Testis (tissue), 2 donors: ENCODE measurements at regions not wholly inside any gene's neighbourhood (a gene's known extent, or its start where the extent isn't known, plus 50 kb on each side); places are given as distances from the start of the nearest gene placed in this dataset.

Source experiments
- DNase-seq: peaks from one replicate; pipeline ENCODE4 v3.0.0-alpha.2; 2019
- H3K27ac ChIP-seq, 2 donors: fragments of 200-600 bp; sonication (generic); one replicate each; pipeline ENCODE4 v1.5.1; 2019
- H3K27me3 ChIP-seq: fragments of 200-600 bp; sonication (generic); one replicate; pipeline ENCODE4 v1.5.1; 2019
- H3K36me3 ChIP-seq: fragments of 200-600 bp; sonication (generic); one replicate; pipeline ENCODE4 v1.5.1; 2017; ENCODE audit warnings: low read depth; ENCODE audit errors: missing control alignments
- H3K4me1 ChIP-seq: fragments of 200-600 bp; sonication (generic); one replicate; pipeline ENCODE4 v1.5.1; 2019
- H3K4me3 ChIP-seq, 2 donors: fragments of 200-600 bp; sonication (generic); one replicate each; pipeline ENCODE4 v1.5.1; 2017 to 2019
- H3K9me3 ChIP-seq: fragments of 200-600 bp; sonication (generic); one replicate; pipeline ENCODE4 v1.5.1; 2017
- CTCF ChIP-seq, 3 experiments: fragments of 450-650 bp in 2 of 3; fragments of 200-600 bp in 1 of 3; sonication (generic) in 1 of 3; IDR thresholded peaks; one replicate each; pipeline ENCODE4 v1.5.1; 2016 to 2019; ENCODE audit warnings: antibody characterized with exemption in 3 of 3, mild to moderate bottlenecking in 2 of 3, moderate library complexity in 1 of 3
- POLR2A ChIP-seq: fragments of 450-650 bp; IDR thresholded peaks from one replicate; pipeline ENCODE4 v1.6.1; 2017; ENCODE audit warnings: antibody characterized with exemption, mild to moderate bottlenecking, moderate library complexity
- WGBS, 2 donors: methylation state at CpG; one replicate each; pipeline ENCODE4 v1.1.5; 2018; 5-methylcytosine and 5-hydroxymethylcytosine counted together
- intact Hi-C: fragments of 100-400 bp; cut with DNase I; formaldehyde crosslinking; loops from one replicate; pipeline ENCODE4 v1.15.1; 2023; ENCODE audit warnings: low total_unique reads

GRCh38 chr15:96402403-96402802 is 71.9 kb downstream of the NR2F2 start:
- H3K36me3 ChIP-seq: no peaks in the 10 kb centered on the region
- 67 to 79% methylated on average over 3 of the region's 3 CpGs for WGBS, 2 donors
- no peak for DNase-seq
- no peak for TF ChIP-seq CTCF (IDR thresholded peaks at IDR 0.05)
- TF ChIP-seq POLR2A: no peak
- intact Hi-C loops: no loop called here
- no peak overlapping the region for H3K27ac ChIP-seq
- no peak overlapping the region for H3K4me3 ChIP-seq
- no peaks in the 10 kb centered on the region for H3K9me3 ChIP-seq
- no peaks in the 10 kb centered on the region for H3K4me1 ChIP-seq
- no peaks in the 10 kb centered on the region for H3K27me3 ChIP-seq

- no peaks in the 10 kb centered on the region for H3K9me3 ChIP-seq
- DNase-seq: no peak
- intact Hi-C loops: no loop called here
Observed at GRCh38 chr15:96403071-96403470, 72.6 kb downstream of the NR2F2 start.

GRCh38 chr15:96403932-96404331 is 73.4 kb downstream of the NR2F2 start:
- Histone ChIP-seq H3K9me3 (no peaks in the 10 kb centered on the region), H3K27ac (no peak overlapping the region), H3K36me3 (no peaks in the 10 kb centered on the region), H3K4me3 (no peak overlapping the region), H3K27me3 (no peaks in the 10 kb centered on the region), H3K4me1 (no peaks in the 10 kb centered on the region)
- WGBS, 2 donors: 87 to 94% methylated on average over 1 of the region's 1 CpG
- no peak for DNase-seq
- no peak for TF ChIP-seq CTCF (IDR thresholded peaks at IDR 0.05)
- no peak for TF ChIP-seq POLR2A
- intact Hi-C loops: no loop called here

More at GRCh38 chr15:96403071-96403470, 72.6 kb downstream of the NR2F2 start:
- Histone ChIP-seq H3K4me1 (no peaks in the 10 kb centered on the region), H3K4me3 (no peak overlapping the region), H3K36me3 (no peaks in the 10 kb centered on the region), H3K27me3 (no peaks in the 10 kb centered on the region), H3K27ac (no peak overlapping the region)
- WGBS, 2 donors: 94 to 100% methylated on average over 1 of the region's 1 CpG
- TF ChIP-seq CTCF (IDR thresholded peaks at IDR 0.05) (no peak), POLR2A (no peak)

- H3K36me3 ChIP-seq: no peaks in the 10 kb centered on the region
- WGBS, 2 donors: 87 to 92% methylated on average over 2 of the region's 2 CpGs
- no peak overlapping the region for H3K4me3 ChIP-seq
- peaks cover 5% of the 10 kb centered on the region for H3K4me1 ChIP-seq
- intact Hi-C loops: no loop called here
- no peaks in the 10 kb centered on the region for H3K27me3 ChIP-seq
- no peak overlapping the region for H3K27ac ChIP-seq
- DNase-seq: no peak
- TF ChIP-seq CTCF (IDR thresholded peaks at IDR 0.05) (no peak), POLR2A (no peak)
- H3K9me3 ChIP-seq: no peaks in the 10 kb centered on the region
Observed at GRCh38 chr15:96404560-96404959, 74.1 kb downstream of the NR2F2 start.

GRCh38 chr15:96406291-96406690 is 75.8 kb downstream of the NR2F2 start:
- TF ChIP-seq CTCF (IDR thresholded peaks at IDR 0.05): no peak
- DNase-seq: no peak
- peaks cover 5% of the 10 kb centered on the region for H3K4me1 ChIP-seq
- no peaks in the 10 kb centered on the region for H3K27me3 ChIP-seq
- H3K36me3 ChIP-seq: no peaks in the 10 kb centered on the region
- H3K4me3 ChIP-seq: no peak overlapping the region
- intact Hi-C loops: no loop called here
- WGBS, 2 donors: 92 to 94% methylated on average over 3 of the region's 3 CpGs
- H3K9me3 ChIP-seq: no peaks in the 10 kb centered on the region
- H3K27ac ChIP-seq: no peak overlapping the region
